ENCODE measurements at regions not wholly inside any gene's neighbourhood (a gene's known extent, or its start where the extent isn't known, plus 50 kb on each side); places are given as distances from the start of the nearest gene placed in this dataset.
"Not testable (repeated sequence)": the region's sequence is repeated elsewhere in the genome, so short reads cannot be mapped to it uniquely, and the experiment has no call there.

- DNase-seq, result no peak
Measured at GRCh38 chr5:152711801-152712388, 306.8 kb upstream of the NMUR2 start.

GRCh38 chr5:152717393-152717792 lies 312.3 kb upstream of the NMUR2 start:
- DNase-seq, result no peak

- no peak for DNase-seq
Measured at GRCh38 chr5:152723482-152723881, 318.4 kb upstream of the NMUR2 start.

- DNase-seq, result no peak
Measured at GRCh38 chr5:152730176-152730575, 325.1 kb upstream of the NMUR2 start.

GRCh38 chr5:152736906-152737305 lies 331.8 kb upstream of the NMUR2 start:
- DNase-seq, result no peak

- DNase-seq, result no peak
Measured at GRCh38 chr5:152739916-152740315, 334.8 kb upstream of the NMUR2 start.

- not testable (repeated sequence) for DNase-seq
Measured at GRCh38 chr5:152741126-152741525, 336.0 kb upstream of the NMUR2 start.

GRCh38 chr5:152787709-152788217 lies 382.7 kb upstream of the NMUR2 start:
- not testable (repeated sequence) for DNase-seq

GRCh38 chr5:152801886-152802285 lies 396.8 kb upstream of the NMUR2 start:
- DNase-seq, result no peak

- no peak for DNase-seq
Measured at GRCh38 chr5:152804179-152804578, 399.1 kb upstream of the NMUR2 start.

- DNase-seq, result no peak
Measured at GRCh38 chr5:152811988-152812387, 406.9 kb upstream of the NMUR2 start.

GRCh38 chr5:152813526-152813925 lies 408.4 kb upstream of the NMUR2 start:
- DNase-seq, result no peak

- no peak for DNase-seq
Measured at GRCh38 chr5:152819891-152820290, 414.8 kb upstream of the NMUR2 start.

- no peak for DNase-seq
Measured at GRCh38 chr5:152824316-152824715, 419.2 kb upstream of the NMUR2 start.

GRCh38 chr5:152838241-152838786 lies 433.2 kb upstream of the NMUR2 start:
- DNase-seq, result no peak

GRCh38 chr5:152844713-152845112 lies 439.6 kb upstream of the NMUR2 start:
- no peak for DNase-seq

GRCh38 chr5:152853361-152853760 lies 448.3 kb upstream of the NMUR2 start:
- no peak for DNase-seq

GRCh38 chr5:152855441-152855840 lies 450.4 kb upstream of the NMUR2 start:
- no peak for DNase-seq

GRCh38 chr5:152861231-152861630 lies 456.2 kb upstream of the NMUR2 start:
- DNase-seq, result no peak

GRCh38 chr5:152864447-152864846 lies 459.4 kb upstream of the NMUR2 start:
- no peak for DNase-seq

- DNase-seq, result no peak
Measured at GRCh38 chr5:152864991-152865390, 459.9 kb upstream of the NMUR2 start.

GRCh38 chr5:152869971-152870370 lies 464.9 kb upstream of the NMUR2 start:
- no peak for DNase-seq

- no peak for DNase-seq
Measured at GRCh38 chr5:152882621-152883020, 477.5 kb upstream of the NMUR2 start.

- no peak for DNase-seq
Measured at GRCh38 chr5:152883066-152883775, 478.1 kb upstream of the NMUR2 start.

All from CD4-positive, alpha-beta T cell treated with Interleukin-6 for 4 hours (primary cell).